ENCODE measurements at regions not wholly inside any gene's neighbourhood (a gene's known extent, or its start where the extent isn't known, plus 50 kb on each side); places are given as distances from the start of the nearest gene placed in this dataset.

DNA sequence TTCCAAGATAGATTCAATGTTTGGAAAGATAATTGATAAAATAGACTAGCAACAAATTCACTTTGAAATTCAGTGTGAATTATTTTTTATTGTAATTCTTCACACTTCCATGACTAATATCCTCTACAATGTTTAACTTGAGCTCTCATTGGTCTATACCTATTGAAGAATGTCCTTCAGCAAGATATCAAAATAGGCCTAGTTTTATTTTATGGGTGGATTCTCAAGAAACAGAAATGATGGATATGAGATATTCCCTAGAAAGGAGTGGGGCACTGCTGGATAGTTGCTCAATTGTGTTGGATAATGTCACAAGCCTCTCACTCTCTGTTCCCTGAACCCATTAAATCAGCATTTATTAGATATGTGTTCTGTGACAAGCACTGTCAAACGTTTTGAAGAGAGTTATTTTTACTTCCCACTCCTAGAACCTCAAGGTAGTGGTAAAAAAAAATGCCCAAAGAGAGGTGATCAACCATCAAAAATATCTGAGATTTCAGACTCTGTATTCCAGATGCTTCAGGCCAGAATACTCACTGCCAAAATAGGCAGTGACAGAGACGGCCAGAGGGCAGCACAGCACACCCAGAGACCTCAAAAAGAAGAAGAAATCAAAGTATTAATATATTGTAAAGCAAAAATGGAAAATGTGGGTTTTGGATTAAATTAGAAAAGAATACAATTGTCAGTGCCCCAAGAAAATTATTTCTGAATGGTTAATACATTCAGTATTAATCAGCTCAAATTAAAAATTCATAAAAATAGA is 87.5 kb downstream of the TRIB2 start:
- Histone ChIP-seq H3K36me3 (ENCODE audit: low read depth) (no peaks in the 10 kb centered on the region), H3K4me2 (ENCODE audit: unreplicated experiment) (peak overlapping the region; percentile 18), H2AFZ (0 out of 2 replicates have a peak overlapping the region, but pooled peaks have one; percentile 12), H3K9me3 (ENCODE audit: low read depth) (no peaks in the 10 kb centered on the region), H4K20me1 (ENCODE audit: insufficient read depth) (no peaks in the 10 kb centered on the region), H3K4me3 (no peak overlapping the region), H3K9ac (no peak overlapping the region), H3K79me2 (ENCODE audit: insufficient read depth) (no peaks in the 10 kb centered on the region), H3F3A (ENCODE audit: insufficient read depth) (peaks cover 19% of the 10 kb centered on the region), H3K27me3 (replicated peaks; ENCODE audit: insufficient read depth) (no peaks in the 10 kb centered on the region), H3K9me2 (ENCODE audit: insufficient read depth) (no peaks in the 10 kb centered on the region), H3K27ac (no peak overlapping the region), H3K4me1 (ENCODE audit: insufficient read depth) (peaks cover 29% of the 10 kb centered on the region)
- WGBS, 2 experiments (ENCODE audit: low coverage in 1 of 2, low lambda C conversion rate in 2 of 2, missing lambda C conversion rate in 2 of 2) = 27 to 35% methylated on average over 2 of the region's 2 CpGs
- peak; percentile 45 for DNase-seq
- in situ Hi-C loops (cut with MboI) = no loop called here
- TF ChIP-seq EZH2phosphoT487 (IDR thresholded peaks at IDR 0.05; ENCODE audit: insufficient read depth, low read depth) = no peak
- TF ChIP-seq EZH2 (IDR thresholded peaks at IDR 0.05; ENCODE audit: insufficient read depth, poor library complexity, severe bottlenecking) = no peak

DNA sequence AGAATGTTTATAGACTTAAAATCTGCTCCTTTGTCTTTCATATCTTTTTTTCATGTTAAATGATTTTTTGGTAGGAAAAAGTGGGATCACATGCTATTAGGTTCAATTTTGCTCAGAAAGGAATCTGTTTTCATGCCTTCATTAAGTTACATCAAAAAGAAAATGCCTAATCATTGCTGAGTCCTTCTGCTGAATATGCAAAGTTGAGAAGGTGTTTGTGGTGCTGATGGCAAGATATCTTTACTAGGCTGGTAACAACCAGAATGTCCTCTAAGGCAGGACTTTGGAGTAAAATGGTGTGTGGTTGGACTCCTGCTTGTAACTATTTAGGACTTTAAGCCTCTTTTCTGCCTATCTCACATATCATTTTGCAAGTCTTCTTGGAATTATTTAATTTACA is 88.3 kb downstream of the TRIB2 start:
- no peaks in the 10 kb centered on the region for H3K9me3 ChIP-seq (ENCODE audit: low read depth)
- peaks cover 19% of the 10 kb centered on the region for H3F3A ChIP-seq (ENCODE audit: insufficient read depth)
- no peak for TF ChIP-seq EZH2 (IDR thresholded peaks at IDR 0.05; ENCODE audit: insufficient read depth, poor library complexity, severe bottlenecking)
- no peak for TF ChIP-seq EZH2phosphoT487 (IDR thresholded peaks at IDR 0.05; ENCODE audit: insufficient read depth, low read depth)
- no peaks in the 10 kb centered on the region for H3K36me3 ChIP-seq (ENCODE audit: low read depth)
- no peak overlapping the region for H3K4me3 ChIP-seq
- no peaks in the 10 kb centered on the region for H3K27me3 ChIP-seq (replicated peaks; ENCODE audit: insufficient read depth)
- no peaks in the 10 kb centered on the region for H3K79me2 ChIP-seq (ENCODE audit: insufficient read depth)
- H4K20me1 ChIP-seq (ENCODE audit: insufficient read depth) = no peaks in the 10 kb centered on the region
- no peak overlapping the region for H2AFZ ChIP-seq
- H3K9me2 ChIP-seq (ENCODE audit: insufficient read depth) = no peaks in the 10 kb centered on the region
- H3K4me1 ChIP-seq (ENCODE audit: insufficient read depth) = peaks cover 29% of the 10 kb centered on the region
- no peak for DNase-seq
- H3K4me2 ChIP-seq (ENCODE audit: unreplicated experiment) = no peak overlapping the region
- in situ Hi-C loops (cut with MboI) = no loop called here
- no peak overlapping the region for H3K9ac ChIP-seq
- no peak overlapping the region for H3K27ac ChIP-seq

DNA sequence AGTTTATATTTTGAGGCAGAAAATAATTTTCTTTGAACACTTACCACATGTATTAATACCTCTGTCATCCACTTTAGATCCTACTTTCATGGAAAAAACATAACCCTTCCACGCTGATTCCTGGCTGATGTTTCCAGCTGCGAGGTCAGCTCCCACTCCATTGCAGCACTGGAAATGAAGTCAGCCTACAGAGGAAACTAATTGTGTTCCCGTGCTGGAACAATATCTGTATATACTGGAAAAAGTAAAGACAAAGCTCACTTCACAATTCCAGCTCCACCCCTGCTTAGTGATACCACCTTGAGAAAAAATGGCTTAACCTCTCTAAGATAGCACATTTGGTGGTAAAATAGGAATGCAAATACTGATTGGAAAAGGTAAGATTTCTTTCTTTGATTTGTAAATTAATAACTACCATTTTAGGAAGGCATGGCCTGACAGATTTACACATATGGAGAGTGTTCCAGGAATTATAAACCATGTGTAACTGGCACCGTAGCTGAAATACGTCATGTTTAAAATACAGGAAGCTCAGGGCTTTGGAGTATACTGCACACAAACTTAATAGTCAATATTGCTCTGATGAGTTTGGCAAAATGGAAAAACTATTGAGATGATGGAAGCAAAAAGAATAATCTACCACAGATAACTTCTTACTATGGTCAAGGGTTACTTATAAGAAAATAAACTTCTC is 90.0 kb downstream of the TRIB2 start:
- Histone ChIP-seq H2AFZ (no peak overlapping the region), H3K27ac (no peak overlapping the region), H3K27me3 (replicated peaks; ENCODE audit: insufficient read depth) (no peaks in the 10 kb centered on the region), H3K4me2 (ENCODE audit: unreplicated experiment) (no peak overlapping the region), H3K9me2 (ENCODE audit: insufficient read depth) (no peaks in the 10 kb centered on the region), H3K4me1 (ENCODE audit: insufficient read depth) (peaks cover 33% of the 10 kb centered on the region), H3K79me2 (ENCODE audit: insufficient read depth) (no peaks in the 10 kb centered on the region), H3K9me3 (ENCODE audit: low read depth) (no peaks in the 10 kb centered on the region), H3K4me3 (no peak overlapping the region), H3K36me3 (ENCODE audit: low read depth) (no peaks in the 10 kb centered on the region), H3F3A (ENCODE audit: insufficient read depth) (peaks cover 19% of the 10 kb centered on the region), H4K20me1 (ENCODE audit: insufficient read depth) (no peaks in the 10 kb centered on the region), H3K9ac (no peak overlapping the region)
- no peak for TF ChIP-seq EZH2phosphoT487 (IDR thresholded peaks at IDR 0.05; ENCODE audit: insufficient read depth, low read depth)
- no peak for TF ChIP-seq EZH2 (IDR thresholded peaks at IDR 0.05; ENCODE audit: insufficient read depth, poor library complexity, severe bottlenecking)
- 75 to 78% methylated on average over 5 of the region's 5 CpGs for WGBS, 2 experiments (ENCODE audit: low coverage in 1 of 2, low lambda C conversion rate in 2 of 2, missing lambda C conversion rate in 2 of 2)
- in situ Hi-C loops (cut with MboI) = no loop called here
- DNase-seq = no peak

DNA sequence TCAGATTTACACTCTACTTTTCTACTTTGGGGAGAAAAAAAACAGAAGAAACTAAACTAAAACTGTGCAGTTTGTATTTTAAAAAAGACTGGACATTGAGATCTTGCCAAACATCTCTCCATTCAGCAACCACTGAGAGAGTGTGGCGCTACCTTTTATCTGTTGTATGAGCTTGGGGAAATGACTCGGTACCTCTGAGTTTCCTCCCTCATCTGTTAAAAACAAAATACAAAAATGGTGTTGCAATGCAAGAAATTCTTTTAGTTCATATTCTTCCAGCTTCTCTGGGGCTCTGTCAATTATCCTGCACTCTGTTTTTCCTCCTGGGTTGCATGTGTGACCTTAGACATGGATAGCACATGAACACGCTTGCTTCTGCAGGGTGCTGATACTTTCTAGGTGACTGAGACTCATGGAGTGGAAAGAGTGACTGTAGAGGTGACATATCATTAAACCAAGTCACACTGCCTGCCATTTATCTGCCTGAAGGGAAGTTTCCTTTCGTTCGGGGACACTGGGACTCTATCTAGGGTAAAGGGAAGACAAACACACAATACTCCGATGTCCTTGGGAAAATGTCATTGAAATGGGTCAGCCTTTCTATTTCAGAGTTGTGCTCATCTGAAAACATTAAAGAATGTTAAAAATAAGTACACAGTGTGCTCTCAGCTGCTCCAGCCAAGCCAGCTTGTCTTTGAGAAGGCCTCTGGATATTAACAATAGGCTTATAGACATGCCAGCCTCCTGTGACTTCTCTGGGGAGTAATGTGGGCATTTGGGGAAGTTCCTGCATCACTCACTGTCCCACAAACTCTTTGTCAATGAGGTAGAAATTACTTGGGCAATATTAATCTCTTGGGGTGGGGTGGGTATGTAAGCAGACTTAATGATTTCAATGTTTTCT is 91.4 kb downstream of the TRIB2 start:
- DNase-seq = peak; percentile 29
- H3K27ac ChIP-seq = no peak overlapping the region
- H3K4me3 ChIP-seq = no peak overlapping the region
- peaks cover 12% of the 10 kb centered on the region for H3F3A ChIP-seq (ENCODE audit: insufficient read depth)
- in situ Hi-C loops (cut with MboI) = no loop called here
- 0 out of 2 replicates have a peak overlapping the region, but pooled peaks have one; percentile 3 for H2AFZ ChIP-seq
- no peak overlapping the region for H3K4me2 ChIP-seq (ENCODE audit: unreplicated experiment)
- no peaks in the 10 kb centered on the region for H3K9me2 ChIP-seq (ENCODE audit: insufficient read depth)
- H3K36me3 ChIP-seq (ENCODE audit: low read depth) = no peaks in the 10 kb centered on the region
- H3K79me2 ChIP-seq (ENCODE audit: insufficient read depth) = no peaks in the 10 kb centered on the region
- H3K9me3 ChIP-seq (ENCODE audit: low read depth) = no peaks in the 10 kb centered on the region
- no peaks in the 10 kb centered on the region for H3K27me3 ChIP-seq (replicated peaks; ENCODE audit: insufficient read depth)
- WGBS, 2 experiments (ENCODE audit: low coverage in 1 of 2, low lambda C conversion rate in 2 of 2, missing lambda C conversion rate in 2 of 2) = 70 to 76% methylated on average over 6 of the region's 6 CpGs
- no peaks in the 10 kb centered on the region for H4K20me1 ChIP-seq (ENCODE audit: insufficient read depth)
- H3K9ac ChIP-seq = no peak overlapping the region
- no peak for TF ChIP-seq EZH2 (IDR thresholded peaks at IDR 0.05; ENCODE audit: insufficient read depth, poor library complexity, severe bottlenecking)
- no peak for TF ChIP-seq EZH2phosphoT487 (IDR thresholded peaks at IDR 0.05; ENCODE audit: insufficient read depth, low read depth)
- peaks cover 30% of the 10 kb centered on the region for H3K4me1 ChIP-seq (ENCODE audit: insufficient read depth)

Data from GM23248 (cell line).